GM12891 (cell line): ENCODE measurements at regions not wholly inside any gene's neighbourhood (a gene's known extent, or its start where the extent isn't known, plus 50 kb on each side); places are given as distances from the start of the nearest gene placed in this dataset.
"Not testable (repeated sequence)": the region's sequence is repeated elsewhere in the genome, so short reads cannot be mapped to it uniquely, and the experiment has no call there.

ENCODE experiments used
- DNase-seq: peaks from one replicate; pipeline ENCODE4 v3.0.0; 2011; ENCODE audit warnings: low spot score; ENCODE audit not compliant: insufficient read length
- FAIRE-seq: peaks from 2 replicates; lab custom pipeline; 2011; peaks lifted over from hg19 to GRCh38; lab: Jason Lieb, UNC
- PAX5 ChIP-seq: IDR thresholded peaks from 2 replicates; pipeline ENCODE4 v1.6.1; 2011; ENCODE audit warnings: low read length, moderate library complexity, mild to moderate bottlenecking; ENCODE audit not compliant: insufficient read depth, severe bottlenecking
- POLR2A ChIP-seq: IDR thresholded peaks from 2 replicates; pipeline ENCODE4 v1.6.1; 2011; ENCODE audit warnings: low read depth, low read length, control low read depth
- POLR2AphosphoS5 ChIP-seq: IDR thresholded peaks from 2 replicates; pipeline ENCODE4 v1.6.1; 2011; ENCODE audit warnings: low read depth, low read length, control low read depth
- POU2F2 ChIP-seq: IDR thresholded peaks from 2 replicates; pipeline ENCODE4 v1.6.1; 2011; ENCODE audit warnings: low read depth, mild to moderate bottlenecking, control low read depth, low read length, moderate library complexity
- SPI1 ChIP-seq: IDR thresholded peaks from 2 replicates; pipeline ENCODE4 v1.6.1; 2011; ENCODE audit warnings: low read depth, low read length, control low read depth
- TAF1 ChIP-seq: IDR thresholded peaks from 2 replicates; pipeline ENCODE4 v1.6.1; 2011; ENCODE audit warnings: low read depth, low read length, control low read depth

DNA sequence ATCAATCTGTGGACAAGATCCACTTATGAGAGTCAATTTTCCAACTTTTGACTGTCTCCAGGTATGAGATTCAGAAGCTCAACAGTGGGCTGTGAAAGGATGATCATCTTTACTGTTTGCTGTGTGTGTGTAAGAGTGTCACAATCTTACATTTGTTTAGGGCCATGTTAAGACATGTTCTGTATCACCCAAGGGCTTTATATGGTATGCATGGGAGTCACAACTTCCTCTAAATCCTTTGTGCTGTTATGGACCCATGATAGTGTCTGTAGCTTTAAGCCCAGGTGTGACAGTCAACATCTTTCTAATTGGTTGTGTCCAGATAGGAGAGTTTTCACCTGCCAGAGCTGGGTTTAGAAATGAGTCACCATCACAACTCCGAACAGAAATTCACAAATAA lies 70.2 kb downstream of the ZNF726 start:
- not testable (repeated sequence) for DNase-seq, FAIRE-seq

DNA sequence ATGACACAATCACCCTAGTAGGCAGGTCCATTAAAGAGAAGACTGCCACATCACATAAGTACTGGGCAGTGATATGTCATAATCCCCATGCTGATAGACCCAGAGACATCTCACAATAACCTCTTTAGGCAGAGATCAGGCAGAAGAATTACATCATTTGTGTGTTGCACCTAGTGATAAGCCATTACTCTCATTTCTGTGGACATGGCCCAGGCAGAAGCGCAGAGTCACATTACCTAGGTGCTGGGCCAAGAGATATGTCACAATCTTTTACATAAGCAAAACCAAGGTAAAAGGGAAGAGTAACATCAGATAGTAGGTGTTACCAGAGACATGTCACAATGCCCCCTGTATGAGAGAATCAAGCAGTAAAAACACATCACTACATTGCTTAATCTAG lies 71.9 kb downstream of the ZNF726 start:
- FAIRE-seq = no peak
- DNase-seq = no peak
- no peak for TF ChIP-seq POLR2AphosphoS5
- TF ChIP-seq TAF1 = no peak
- TF ChIP-seq SPI1 = no peak
- no peak for TF ChIP-seq POLR2A
- no peak for TF ChIP-seq PAX5
- TF ChIP-seq POU2F2 = no peak

GRCh38 chr19:23991170-23991569 lies 76.5 kb downstream of the ZNF726 start:
- FAIRE-seq (no peak), DNase-seq (no peak)
- TF ChIP-seq POLR2A (no peak), PAX5 (no peak), POU2F2 (no peak), SPI1 (no peak), POLR2AphosphoS5 (no peak), TAF1 (no peak)

DNA sequence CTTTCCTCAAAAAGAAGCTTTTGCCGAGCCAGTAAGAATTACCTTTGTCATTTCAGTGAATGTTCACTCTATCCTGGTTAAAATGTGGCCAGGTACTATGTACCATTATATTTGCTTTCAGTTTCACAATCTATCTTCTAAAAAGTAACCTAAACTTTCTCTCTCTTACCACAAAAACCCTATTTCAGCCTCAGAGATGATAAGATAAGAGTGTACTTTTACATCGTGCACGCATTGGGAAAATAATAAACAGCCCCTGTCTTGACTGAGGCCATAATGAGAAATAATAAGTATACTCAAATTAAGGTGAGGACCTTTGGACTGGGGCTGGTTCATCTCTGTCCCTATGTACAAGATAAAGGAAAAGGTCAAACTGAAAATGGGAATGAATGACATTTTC lies 77.7 kb downstream of the ZNF726 start:
- no peak for FAIRE-seq
- no peak for TF ChIP-seq POLR2AphosphoS5
- no peak for TF ChIP-seq PAX5
- no peak for TF ChIP-seq TAF1
- no peak for TF ChIP-seq POLR2A
- no peak for TF ChIP-seq POU2F2
- TF ChIP-seq SPI1 = no peak
- DNase-seq = no peak

- DNase-seq = no peak
- no peak for FAIRE-seq
- TF ChIP-seq POLR2AphosphoS5 = no peak
- TF ChIP-seq SPI1 = no peak
- TF ChIP-seq POLR2A = no peak
- no peak for TF ChIP-seq POU2F2
- TF ChIP-seq PAX5 = no peak
- no peak for TF ChIP-seq TAF1
These were observed 78.8 kb downstream of the ZNF726 start for GRCh38 chr19:23993440-23993839.

GRCh38 chr19:23996549-23996948 lies 81.9 kb downstream of the ZNF726 start:
- FAIRE-seq = no peak
- no peak for DNase-seq
- TF ChIP-seq POU2F2 (no peak), SPI1 (no peak), TAF1 (no peak), POLR2AphosphoS5 (no peak), POLR2A (no peak), PAX5 (no peak)

DNA sequence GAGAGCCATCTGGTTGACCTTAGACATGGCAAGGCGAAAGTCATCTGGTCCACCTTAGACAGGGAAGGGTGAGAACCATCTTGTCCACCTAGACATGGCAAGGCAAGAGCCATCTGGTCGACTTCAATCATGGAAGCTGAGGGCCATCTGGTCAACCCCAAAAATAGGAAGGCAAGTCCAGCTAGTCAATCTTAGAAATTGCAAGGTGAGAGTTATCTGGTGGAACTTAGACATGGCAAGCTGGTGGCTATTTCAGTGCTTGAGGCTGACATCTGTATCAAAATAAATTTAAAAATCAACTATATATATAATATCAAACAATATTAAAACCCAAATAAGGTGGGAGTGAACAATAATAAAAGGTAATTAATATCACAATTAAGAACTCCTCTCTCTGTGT lies 83.9 kb downstream of the ZNF726 start:
- DNase-seq = no peak
- TF ChIP-seq TAF1 (no peak), SPI1 (no peak), POLR2AphosphoS5 (no peak), POU2F2 (no peak), PAX5 (no peak), POLR2A (no peak)
- no peak for FAIRE-seq

DNA sequence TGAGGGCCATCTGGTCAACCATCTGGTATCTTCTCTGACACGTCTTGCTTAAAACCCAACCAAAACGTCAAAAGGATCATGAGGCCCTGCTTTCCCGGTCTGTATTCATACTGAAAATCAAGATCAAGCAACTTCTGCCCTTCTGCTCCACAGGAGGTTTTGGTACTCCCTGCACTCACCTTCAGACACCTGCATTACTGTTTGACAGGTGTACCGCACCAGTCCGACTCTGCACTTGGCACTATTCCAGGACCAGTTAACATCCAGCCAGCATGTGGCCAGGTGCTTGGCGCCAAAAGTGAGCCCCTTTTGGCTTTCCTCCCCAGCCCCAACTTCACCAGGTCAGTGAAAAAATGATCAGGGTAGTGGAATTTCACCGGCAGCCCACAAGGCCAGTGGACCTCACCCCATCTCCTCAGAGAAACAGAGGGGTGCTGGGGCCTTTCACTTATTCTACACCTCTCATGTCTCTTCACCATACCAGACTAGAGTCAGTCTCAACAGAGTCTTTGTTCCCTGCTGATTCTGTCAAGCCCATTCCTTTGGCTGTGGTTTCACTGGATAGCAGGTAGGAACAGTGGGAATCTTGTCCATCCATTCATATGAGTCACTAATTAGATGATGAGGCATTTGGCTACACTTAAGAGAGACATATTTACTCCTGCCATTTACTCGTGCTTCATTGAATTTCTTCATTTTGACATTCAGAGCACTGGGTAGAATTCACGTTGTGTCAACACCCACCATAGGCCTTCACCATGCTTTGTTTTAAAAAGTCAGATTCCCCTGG lies 85.3 kb downstream of the ZNF726 start:
- no peak for FAIRE-seq
- DNase-seq = no peak

GRCh38 chr19:24000656-24001055 lies 86.0 kb downstream of the ZNF726 start:
- FAIRE-seq = no peak
- DNase-seq = no peak
- TF ChIP-seq POU2F2 = no peak
- TF ChIP-seq POLR2AphosphoS5 = no peak
- TF ChIP-seq SPI1 = no peak
- TF ChIP-seq PAX5 = no peak
- TF ChIP-seq TAF1 = no peak
- TF ChIP-seq POLR2A = no peak

More for the DNA sequence above, 85.3 kb downstream of the ZNF726 start:
- no peak for TF ChIP-seq SPI1
- TF ChIP-seq TAF1 = no peak
- no peak for TF ChIP-seq POU2F2
- no peak for TF ChIP-seq POLR2AphosphoS5
- TF ChIP-seq PAX5 = no peak
- no peak for TF ChIP-seq POLR2A

GRCh38 chr19:24002256-24002945 lies 84.6 kb upstream of the ZNF254 start:
- FAIRE-seq (no peak), DNase-seq (no peak)
- TF ChIP-seq TAF1 (no peak), SPI1 (no peak), POU2F2 (no peak), POLR2AphosphoS5 (no peak), POLR2A (no peak), PAX5 (no peak)
